Uterus (tissue), 2 donors: ENCODE measurements at regions not wholly inside any gene's neighbourhood (a gene's known extent, or its start where the extent isn't known, plus 50 kb on each side); places are given as distances from the start of the nearest gene placed in this dataset.

ENCODE experiments used
- CTCF ChIP-seq, 4 experiments: fragments of 200-600 bp in 2 of 4; fragments of 450-650 bp in 2 of 4; sonication (generic) in 2 of 4; IDR thresholded peaks; one replicate each; pipeline ENCODE4 v1.5.1; 2016 to 2019; ENCODE audit warnings: antibody characterized with exemption in 4 of 4, mild to moderate bottlenecking in 2 of 4, moderate library complexity in 1 of 4
- POLR2A ChIP-seq, 2 donors: fragments of 450-650 bp; IDR thresholded peaks; one replicate each; pipeline ENCODE4 v1.6.1; 2016; ENCODE audit warnings: antibody characterized with exemption in 2 of 2, mild to moderate bottlenecking in 1 of 2, moderate library complexity in 1 of 2

DNA sequence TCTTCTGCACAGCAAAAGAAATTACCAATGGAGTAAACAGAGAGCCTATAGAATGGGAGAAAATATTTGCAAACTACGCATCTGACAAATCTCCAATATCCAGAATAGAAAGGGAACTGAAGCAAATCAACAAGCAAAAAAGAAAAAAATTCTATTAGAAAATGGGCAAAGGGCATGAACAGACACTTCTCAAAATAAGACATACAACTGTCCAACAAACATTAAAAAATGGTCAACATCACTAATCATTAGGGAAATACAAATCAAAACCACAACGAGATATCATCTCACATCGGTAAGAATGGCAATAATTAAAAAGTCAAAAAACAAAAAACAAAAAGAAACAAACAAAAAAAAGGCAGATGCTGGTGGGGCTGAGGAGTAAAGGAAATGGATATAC is 356.4 kb downstream of the ADCYAP1 start:
- no peak for TF ChIP-seq CTCF (IDR thresholded peaks at IDR 0.05)
- TF ChIP-seq POLR2A (IDR thresholded peaks at IDR 0.05) = no peak
